HT1080 (cell line): ENCODE measurements at regions not wholly inside any gene's neighbourhood (a gene's known extent, or its start where the extent isn't known, plus 50 kb on each side); places are given as distances from the start of the nearest gene placed in this dataset.
A peak's percentile ranks its signal among the peaks of the same experiment; 100 is the strongest.

Source experiments
- DNase-seq: peaks from one replicate; pipeline ENCODE4 v3.0.0-alpha.2; 2015; ENCODE audit warnings: low read depth

- DNase-seq: no peak
Measured at GRCh38 chr5:10173716-10174115, 76.0 kb downstream of the ATPSCKMT start.

- DNase-seq: no peak
Measured at GRCh38 chr5:10172247-10172646, 77.4 kb downstream of the ATPSCKMT start.

- DNase-seq: no peak
Measured at GRCh38 chr5:10169359-10169758, 80.3 kb downstream of the ATPSCKMT start.

GRCh38 chr5:10168254-10168653 is 81.4 kb downstream of the ATPSCKMT start:
- DNase-seq: no peak

- no peak for DNase-seq
Measured at GRCh38 chr5:10167806-10168205, 81.9 kb downstream of the ATPSCKMT start.

- DNase-seq: no peak
Measured at GRCh38 chr5:10166392-10166791, 83.3 kb downstream of the ATPSCKMT start.

- DNase-seq: no peak
Measured at GRCh38 chr5:10162468-10162867, 87.2 kb downstream of the ATPSCKMT start.

GRCh38 chr5:10161778-10162177 is 87.9 kb downstream of the ATPSCKMT start:
- no peak for DNase-seq

- DNase-seq: no peak
Measured at GRCh38 chr5:10160241-10160640, 89.4 kb downstream of the ATPSCKMT start.

- no peak for DNase-seq
Measured at GRCh38 chr5:10158886-10159285, 90.8 kb downstream of the ATPSCKMT start.

- no peak for DNase-seq
Measured at GRCh38 chr5:10157085-10157669, 92.5 kb downstream of the ATPSCKMT start.

GRCh38 chr5:10155897-10156667 is 93.6 kb downstream of the ATPSCKMT start:
- no peak for DNase-seq

GRCh38 chr5:10153808-10154537 is 95.7 kb downstream of the ATPSCKMT start:
- no peak for DNase-seq

- DNase-seq: no peak
Measured at GRCh38 chr5:10153394-10153793, 96.3 kb downstream of the ATPSCKMT start.

GRCh38 chr5:10151656-10152055 is 98.0 kb downstream of the ATPSCKMT start:
- no peak for DNase-seq

GRCh38 chr5:10149911-10150310 is 99.8 kb downstream of the ATPSCKMT start:
- DNase-seq: no peak

GRCh38 chr5:10145923-10146401 is 103.7 kb downstream of the ATPSCKMT start:
- peak; percentile 68 for DNase-seq

- no peak for DNase-seq
Measured at GRCh38 chr5:10144040-10144439, 105.6 kb downstream of the ATPSCKMT start.

GRCh38 chr5:10140195-10140973 is 109.3 kb downstream of the ATPSCKMT start:
- no peak for DNase-seq

- DNase-seq: no peak
Measured at GRCh38 chr5:10138395-10139057, 111.2 kb downstream of the ATPSCKMT start.

GRCh38 chr5:10133830-10134229 is 115.9 kb downstream of the ATPSCKMT start:
- DNase-seq: no peak
